ENCODE measurements at regions not wholly inside any gene's neighbourhood (a gene's known extent, or its start where the extent isn't known, plus 50 kb on each side); places are given as distances from the start of the nearest gene placed in this dataset.
A peak's percentile ranks its signal among the peaks of the same experiment; 100 is the strongest.

DNA sequence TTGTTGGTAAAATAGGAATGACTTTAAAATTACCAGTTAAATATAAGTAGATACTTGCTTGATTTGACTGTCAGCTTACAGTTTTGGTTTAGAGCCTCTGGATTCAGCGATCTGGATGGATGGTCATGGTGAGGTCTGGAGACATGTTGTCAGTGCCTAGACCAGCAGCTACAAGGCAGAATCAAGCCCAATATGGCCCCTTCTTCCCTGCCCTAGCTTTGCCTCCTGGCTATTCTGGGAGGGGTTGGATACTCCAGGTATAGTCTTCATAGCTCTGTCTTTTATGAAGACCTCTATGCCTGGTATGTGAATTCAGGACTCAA is 166.5 kb upstream of the VIPR2 start (continued):
- TF ChIP-seq RBAK (CRISPR knock-in tag; IDR thresholded peaks at IDR 0.05), result no peak
- TF ChIP-seq ZNF264 (CRISPR knock-in tag; IDR thresholded peaks at IDR 0.05), result no peak

DNA sequence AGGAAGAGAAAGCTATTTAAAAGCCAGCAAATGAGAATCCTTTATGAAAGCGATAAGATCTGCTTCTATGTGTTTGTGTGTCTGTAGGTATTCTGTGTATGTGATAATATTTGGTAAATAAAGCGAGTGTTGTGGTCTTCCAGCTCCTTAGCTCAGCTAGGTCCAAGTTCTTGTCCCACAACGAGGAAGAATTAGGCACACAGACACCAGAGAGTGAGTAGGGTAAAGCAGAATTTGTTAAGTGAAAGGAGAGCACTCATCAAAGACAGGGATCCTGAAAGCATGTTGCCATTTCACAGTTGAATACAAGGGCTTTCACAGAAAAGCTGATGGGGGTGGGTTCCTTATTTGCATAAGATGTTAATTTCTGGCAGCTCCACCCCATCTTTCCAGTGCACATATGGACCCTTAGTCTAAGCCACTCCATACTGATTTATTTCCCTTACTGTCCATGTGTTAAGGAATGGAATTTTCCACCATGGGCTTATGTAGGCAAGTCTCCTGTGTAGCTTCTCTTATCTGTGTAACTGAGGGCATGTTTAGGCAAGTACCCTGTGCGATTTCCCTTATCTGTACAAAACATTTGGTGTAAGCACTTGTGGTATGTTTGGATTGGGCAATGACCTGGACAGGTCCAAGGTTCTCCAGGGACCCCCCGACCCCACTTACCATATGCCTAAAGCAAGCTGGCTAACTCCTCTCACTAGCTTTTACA is 165.9 kb upstream of the VIPR2 start:
- Histone ChIP-seq H2AFZ (ENCODE audit: low read length) (no peak overlapping the region), H3K4me3 (replicated peaks in 1 of 3; ENCODE audit: insufficient read depth in 1 of 3, low read depth in 2 of 3, low read length in 3 of 3) (no peak overlapping the region), H3K4me2 (ENCODE audit: low read depth, low read length) (0 out of 2 replicates have a peak overlapping the region, but pooled peaks have one; percentile 23), H3K4me1 (ENCODE audit: insufficient read depth, low read length) (peaks cover 12% of the 10 kb centered on the region), H3K9ac (ENCODE audit: insufficient read depth, low read depth, low read length) (no peak overlapping the region), H3K36me3 (replicated peaks in 1 of 2; ENCODE audit: control insufficient read depth in 1 of 2, insufficient read depth in 2 of 2, low read length in 2 of 2) (no peaks in the 10 kb centered on the region), H3K9me3 (ENCODE audit: low read length) (peaks cover 17% of the 10 kb centered on the region), H4K20me1 (ENCODE audit: insufficient read depth, low read length) (no peaks in the 10 kb centered on the region), H3K27ac (ENCODE audit: extremely low read length, insufficient read depth, low read length) (peak overlapping the region; percentile 39), H3K79me2 (ENCODE audit: insufficient read depth, low read length) (no peaks in the 10 kb centered on the region), H3K27me3 (ENCODE audit: control insufficient read depth in 1 of 2, insufficient read depth in 2 of 2, low read length in 2 of 2) (no peaks in the 10 kb centered on the region)
- BruUV-seq (replicated peaks), result TSS peak; percentile 84
- in situ Hi-C loops (cut with HindIII; ENCODE audit: extremely low pct_ligation_motif_present, low pct_unique_long_range_greater_than_20kb) (no loop called here), intact Hi-C loops (cut with micrococcal nuclease; ENCODE audit: unreplicated experiment) (no loop called here)
- WGBS (ENCODE audit: low lambda C conversion rate), result 48% methylated on average over 5 of the region's 5 CpGs
- FAIRE-seq, result peak; percentile 26
- DNase-seq (ENCODE audit: low spot score), result peak; percentile 83
- peak; percentile 62 for ATAC-seq
- CTCF ChIA-PET (ENCODE audit: low intra/inter-chr PET ratio, low total read pairs), result no interaction called here
- POLR2A ChIA-PET, result no interaction called here
- TF ChIP-seq ZNF274 (CRISPR knock-in tag; IDR thresholded peaks at IDR 0.05) (no peak), MEIS2 (CRISPR knock-in tag; IDR thresholded peaks at IDR 0.05) (no peak), ZNF644 (CRISPR knock-in tag; IDR thresholded peaks at IDR 0.05; ENCODE audit: low read depth) (peak; percentile 47), HNRNPH1 (optimal IDR thresholded peaks at IDR 0.05; ENCODE audit: low read depth, low read length) (no peak), BHLHE40 (IDR thresholded peaks at IDR 0.05; ENCODE audit: low read length) (no peak), ZBTB42 (CRISPR knock-in tag; IDR thresholded peaks at IDR 0.05) (no peak), PAWR (CRISPR knock-in tag; IDR thresholded peaks at IDR 0.05; ENCODE audit: borderline replicate concordance) (no peak), PRMT3 (CRISPR knock-in tag; IDR thresholded peaks at IDR 0.05; ENCODE audit: borderline replicate concordance, low read depth) (no peak), EP300 (IDR thresholded peaks at IDR 0.05; ENCODE audit: low read depth in 2 of 2, low read length in 2 of 2) (peak in 1 of 2 experiments; percentile 10; a peak in 1 of 4 replicates), EP300 (CRISPR knock-in tag; IDR thresholded peaks at IDR 0.05; ENCODE audit: borderline replicate concordance) (no peak), ZFX (CRISPR knock-in tag; IDR thresholded peaks at IDR 0.05; ENCODE audit: low read depth) (no peak), ZBTB7A (CRISPR knock-in tag; IDR thresholded peaks at IDR 0.05) (peak; percentile 88), TAF15 (IDR thresholded peaks at IDR 0.05; ENCODE audit: low read depth, low read length, poor library complexity, severe bottlenecking) (no peak), TAF1 (CRISPR knock-in tag; IDR thresholded peaks at IDR 0.05) (0 out of 2 replicates have a peak, but pooled peaks have one; percentile 17)
- TF ChIP-seq, protein P1, sequence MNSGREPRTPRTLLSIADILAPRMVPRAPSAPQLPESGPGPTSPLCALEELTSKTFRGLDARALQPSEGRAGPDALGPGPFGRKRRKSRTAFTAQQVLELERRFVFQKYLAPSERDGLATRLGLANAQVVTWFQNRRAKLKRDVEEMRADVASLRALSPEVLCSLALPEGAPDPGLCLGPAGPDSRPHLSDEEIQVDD (CRISPR knock-in tag; IDR thresholded peaks at IDR 0.05; ENCODE audit: borderline replicate concordance), result no peak
- TF ChIP-seq, protein P2, sequence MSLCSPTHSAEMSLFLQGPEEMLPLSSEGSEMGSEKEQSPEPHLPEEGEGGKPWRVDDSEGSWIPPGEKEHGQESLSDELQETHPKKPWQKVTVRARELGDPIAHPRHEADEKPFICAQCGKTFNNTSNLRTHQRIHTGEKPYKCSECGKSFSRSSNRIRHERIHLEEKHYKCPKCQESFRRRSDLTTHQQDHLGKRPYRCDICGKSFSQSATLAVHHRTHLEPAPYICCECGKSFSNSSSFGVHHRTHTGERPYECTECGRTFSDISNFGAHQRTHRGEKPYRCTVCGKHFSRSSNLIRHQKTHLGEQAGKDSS (CRISPR knock-in tag; IDR thresholded peaks at IDR 0.05; ENCODE audit: borderline replicate concordance, low read depth), result no peak
- TF ChIP-seq, protein P3, sequence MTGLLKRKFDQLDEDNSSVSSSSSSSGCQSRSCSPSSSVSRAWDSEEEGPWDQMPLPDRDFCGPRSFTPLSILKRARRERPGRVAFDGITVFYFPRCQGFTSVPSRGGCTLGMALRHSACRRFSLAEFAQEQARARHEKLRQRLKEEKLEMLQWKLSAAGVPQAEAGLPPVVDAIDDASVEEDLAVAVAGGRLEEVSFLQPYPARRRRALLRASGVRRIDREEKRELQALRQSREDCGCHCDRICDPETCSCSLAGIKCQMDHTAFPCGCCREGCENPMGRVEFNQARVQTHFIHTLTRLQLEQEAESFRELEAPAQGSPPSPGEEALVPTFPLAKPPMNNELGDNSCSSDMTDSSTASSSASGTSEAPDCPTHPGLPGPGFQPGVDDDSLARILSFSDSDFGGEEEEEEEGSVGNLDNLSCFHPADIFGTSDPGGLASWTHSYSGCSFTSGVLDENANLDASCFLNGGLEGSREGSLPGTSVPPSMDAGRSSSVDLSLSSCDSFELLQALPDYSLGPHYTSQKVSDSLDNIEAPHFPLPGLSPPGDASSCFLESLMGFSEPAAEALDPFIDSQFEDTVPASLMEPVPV (CRISPR knock-in tag; IDR thresholded peaks at IDR 0.05), result no peak
- TF ChIP-seq, protein P4, sequence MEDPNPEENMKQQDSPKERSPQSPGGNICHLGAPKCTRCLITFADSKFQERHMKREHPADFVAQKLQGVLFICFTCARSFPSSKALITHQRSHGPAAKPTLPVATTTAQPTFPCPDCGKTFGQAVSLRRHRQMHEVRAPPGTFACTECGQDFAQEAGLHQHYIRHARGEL (CRISPR knock-in tag; IDR thresholded peaks at IDR 0.05), result no peak
